Aorta (tissue), 5 donors: ENCODE measurements at regions not wholly inside any gene's neighbourhood (a gene's known extent, or its start where the extent isn't known, plus 50 kb on each side); places are given as distances from the start of the nearest gene placed in this dataset.
"Not testable (repeated sequence)": the region's sequence is repeated elsewhere in the genome, so short reads cannot be mapped to it uniquely, and the experiment has no call there.

Experiments used
- ATAC-seq: fragments of 200-7000 bp; cut with Tn5 transposase; one replicate; pipeline ENCODE4 v1.9.1; 2022; ENCODE audit warnings: moderate library complexity; ENCODE audit not compliant: low FRiP score
- DNase-seq, 2 donors: peaks; one replicate each; pipeline ENCODE4 v3.0.0-alpha.2; 2020
- H3K27ac ChIP-seq, 2 donors: one replicate each; pipeline ENCODE4 v1.5.1; 2013; ENCODE audit warnings: low read length in 2 of 2, mild to moderate bottlenecking in 2 of 2, moderate library complexity in 2 of 2, control low read depth in 1 of 2, inconsistent platforms in 1 of 2, low read depth in 1 of 2
- H3K27me3 ChIP-seq, 2 donors: one replicate each; pipeline ENCODE4 v1.6.1; 2013; ENCODE audit warnings: control low read depth in 1 of 2, low read length in 1 of 2, mild to moderate bottlenecking in 1 of 2, moderate library complexity in 1 of 2; ENCODE audit not compliant: insufficient read depth in 2 of 2, control insufficient read depth in 1 of 2
- H3K36me3 ChIP-seq, 2 donors: one replicate each; pipeline ENCODE4 v1.6.1; 2013; ENCODE audit warnings: control low read depth in 1 of 2, low read length in 1 of 2, mild to moderate bottlenecking in 1 of 2; ENCODE audit not compliant: insufficient read depth in 2 of 2, control insufficient read depth in 1 of 2
- H3K4me1 ChIP-seq, 2 donors: one replicate each; pipeline ENCODE4 v1.6.1; 2013; ENCODE audit warnings: low read length in 2 of 2, control low read depth in 1 of 2, mild to moderate bottlenecking in 1 of 2, moderate library complexity in 1 of 2; ENCODE audit not compliant: insufficient read depth in 2 of 2, control insufficient read depth in 1 of 2
- H3K4me3 ChIP-seq, 2 donors: one replicate each; pipeline ENCODE4 v1.5.1; 2013; ENCODE audit warnings: low read length in 2 of 2, control low read depth in 1 of 2, mild to moderate bottlenecking in 1 of 2
- H3K9me3 ChIP-seq: one replicate; pipeline ENCODE4 v1.6.1; 2013; ENCODE audit warnings: mild to moderate bottlenecking, low read length; ENCODE audit not compliant: control insufficient read depth
- WGBS, 2 donors: extraction: QIAGEN DNeasy Blood & Tissue Kit; methylation state at CpG; one replicate each; pipeline ENCODE4 v1.1.7; 2013; 5-methylcytosine and 5-hydroxymethylcytosine counted together
- intact Hi-C, 2 donors: fragments of 100-400 bp; cut with DNase I; formaldehyde crosslinking; loops; one replicate each; pipeline versions ENCODE4 v1.14.2 to v1.15.0; 2022
- donor health status: healthy with polysubstance abuse.
- donor health status: Bipolar disorder and iron deficiency.
- donor health status: DM: no; HTN: no; CAD: no.
- donor health status: DM: no; HTN: no; CAD: no.
- donor health status: DM: yes; HTN: yes; CAD: no.

- Histone ChIP-seq H3K4me3 (no peak overlapping the region), H3K27me3 (no peaks in the 10 kb centered on the region), H3K4me1 (no peaks in the 10 kb centered on the region), H3K27ac (no peak overlapping the region), H3K36me3 (no peaks in the 10 kb centered on the region), H3K9me3 (peaks cover 2% of the 10 kb centered on the region)
- DNase-seq (no peak), ATAC-seq (no peak)
- WGBS, 2 donors: 93 to 95% methylated on average over 7 of the region's 7 CpGs
- intact Hi-C loops: no loop called here
Measured at GRCh38 chr2:100704156-100704555, 115.8 kb upstream of the NPAS2 start.

GRCh38 chr2:100704711-100705110 lies 115.2 kb upstream of the NPAS2 start:
- Histone ChIP-seq H3K27me3 (no peaks in the 10 kb centered on the region), H3K27ac (no peak overlapping the region), H3K9me3 (peaks cover 2% of the 10 kb centered on the region), H3K4me3 (no peak overlapping the region), H3K36me3 (no peaks in the 10 kb centered on the region), H3K4me1 (no peaks in the 10 kb centered on the region)
- 95 to 97% methylated on average over 8 of the region's 8 CpGs for WGBS, 2 donors
- ATAC-seq (no peak), DNase-seq (no peak)
- intact Hi-C loops: no loop called here

DNA sequence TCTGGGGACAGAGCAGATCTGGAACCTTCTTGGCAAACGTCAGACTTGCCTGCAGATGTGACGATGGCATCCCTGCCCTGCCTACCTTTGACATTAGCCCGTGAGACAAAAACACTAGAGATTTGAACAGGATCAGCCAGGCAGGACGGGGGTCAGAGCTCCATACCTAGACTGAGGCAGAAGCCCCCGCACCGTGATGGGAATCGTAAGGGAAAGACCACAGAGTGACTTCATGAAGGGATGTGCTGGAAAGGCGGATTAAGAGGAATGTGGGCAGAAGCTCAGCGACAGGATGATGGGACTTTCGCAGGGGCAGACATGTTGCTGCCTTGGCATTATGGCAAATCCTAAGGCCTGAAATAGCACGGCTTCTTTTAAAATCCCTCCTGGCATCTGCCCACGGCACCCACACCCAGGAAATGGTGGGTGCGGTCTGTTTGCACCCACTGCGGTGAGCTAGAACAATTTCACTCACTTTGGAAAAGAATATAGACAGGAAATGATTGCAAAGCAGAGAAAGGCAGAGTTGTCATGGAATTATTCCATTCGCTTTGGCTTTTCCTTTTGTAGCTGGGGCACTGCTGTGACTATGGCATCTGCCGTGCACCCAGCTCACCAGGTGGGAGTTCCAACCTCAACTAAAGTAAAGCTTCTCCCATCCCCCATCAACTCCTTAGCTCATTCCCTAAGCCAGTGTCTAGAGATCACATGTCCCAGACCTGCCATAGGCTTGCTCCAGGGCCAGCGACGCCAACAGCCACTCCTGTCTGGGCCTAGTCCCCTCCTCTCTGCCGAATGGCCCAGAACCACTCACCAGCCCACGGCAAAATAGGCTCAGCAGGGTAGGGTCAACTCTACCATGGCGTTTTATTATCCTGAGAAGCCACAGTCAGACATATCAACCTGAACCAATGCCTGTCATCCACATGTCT lies 112.7 kb upstream of the NPAS2 start:
- no peaks in the 10 kb centered on the region for H3K27me3 ChIP-seq
- H3K4me3 ChIP-seq: no peak overlapping the region
- 73 to 76% methylated on average over 21 of the region's 21 CpGs for WGBS, 2 donors
- no peaks in the 10 kb centered on the region for H3K4me1 ChIP-seq
- no peaks in the 10 kb centered on the region for H3K9me3 ChIP-seq
- DNase-seq (no peak), ATAC-seq (no peak)
- no peak overlapping the region for H3K27ac ChIP-seq
- intact Hi-C loops: no loop called here
- no peaks in the 10 kb centered on the region for H3K36me3 ChIP-seq

- H3K4me1 ChIP-seq: no peaks in the 10 kb centered on the region
- no peaks in the 10 kb centered on the region for H3K9me3 ChIP-seq
- H3K27ac ChIP-seq: no peak overlapping the region
- intact Hi-C loops: no loop called here
- no peak for DNase-seq
- 66 to 84% methylated on average over 3 of the region's 3 CpGs for WGBS, 2 donors
- no peak overlapping the region for H3K4me3 ChIP-seq
- no peaks in the 10 kb centered on the region for H3K36me3 ChIP-seq
- ATAC-seq: no peak
- no peaks in the 10 kb centered on the region for H3K27me3 ChIP-seq
Measured at GRCh38 chr2:100708333-100708732, 111.6 kb upstream of the NPAS2 start.

DNA sequence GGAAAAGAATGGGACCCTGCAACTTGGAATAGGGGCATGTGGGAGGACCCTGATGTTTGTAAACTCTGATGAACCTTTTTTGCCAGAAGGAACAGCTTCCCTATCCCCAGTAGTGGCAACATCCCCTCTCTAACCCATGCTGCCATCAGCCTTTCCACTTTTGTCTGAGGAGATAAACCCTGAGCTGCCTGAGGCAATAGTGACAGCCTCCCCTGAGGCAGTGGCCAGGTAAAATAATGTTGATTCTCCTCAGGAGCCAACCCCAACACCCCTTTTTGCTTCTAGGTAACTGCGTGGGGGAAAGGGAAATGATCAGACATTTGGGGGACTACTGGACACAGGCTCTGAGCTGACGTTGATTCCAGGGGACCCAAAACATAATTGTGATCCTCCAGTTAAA lies 106.8 kb upstream of the NPAS2 start:
- whole genome bisulfite sequencing, 2 donors: 45 to 66% methylated on average over 2 of the region's 2 CpGs
- H3K36me3 ChIP-seq: no peaks in the 10 kb centered on the region
- no peak overlapping the region for H3K27ac ChIP-seq
- intact Hi-C loops: no loop called here
- ATAC-seq (no peak), DNase-seq (no peak)
- H3K4me1 ChIP-seq: no peaks in the 10 kb centered on the region
- H3K4me3 ChIP-seq: no peak overlapping the region
- no peaks in the 10 kb centered on the region for H3K27me3 ChIP-seq
- no peaks in the 10 kb centered on the region for H3K9me3 ChIP-seq

DNA sequence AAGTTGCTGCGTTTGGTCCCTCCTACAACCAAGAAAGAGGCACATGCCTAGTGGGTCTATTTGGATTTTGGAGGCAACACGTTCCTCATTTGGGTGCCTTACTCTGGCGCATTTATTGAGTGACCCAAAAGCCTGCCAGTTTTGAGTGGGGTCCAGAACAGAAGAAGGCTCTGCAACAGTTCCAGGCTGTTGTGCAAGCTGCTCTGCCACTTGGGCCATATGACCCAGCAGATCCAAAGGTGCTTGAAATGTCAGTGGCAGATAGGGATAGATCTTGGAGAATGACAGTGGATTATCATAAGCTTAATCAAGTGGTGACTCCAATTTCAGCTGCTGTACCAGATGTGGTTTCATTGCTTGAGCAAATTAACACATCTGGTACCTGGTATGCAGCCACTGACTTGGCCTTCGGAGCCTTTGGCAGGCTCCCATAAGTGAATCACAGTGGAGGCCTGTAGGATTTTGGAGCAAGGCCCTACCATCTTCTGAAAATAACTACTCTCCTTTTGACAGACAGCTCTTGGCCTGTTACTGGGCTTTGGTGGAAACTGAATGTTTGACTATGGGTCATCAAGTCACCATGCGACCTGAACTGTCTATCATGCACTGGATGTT lies 105.4 kb upstream of the NPAS2 start:
- WGBS, 2 donors: 91% methylated on average over 5 of the region's 5 CpGs
- H3K4me3 ChIP-seq, H3K27ac ChIP-seq, H3K9me3 ChIP-seq, H3K4me1 ChIP-seq, intact Hi-C loops, H3K27me3 ChIP-seq, H3K36me3 ChIP-seq, ATAC-seq, DNase-seq: not testable (repeated sequence)

GRCh38 chr2:100715861-100716260 lies 104.1 kb upstream of the NPAS2 start:
- H3K36me3 ChIP-seq, intact Hi-C loops, H3K9me3 ChIP-seq, H3K4me1 ChIP-seq, H3K4me3 ChIP-seq, H3K27ac ChIP-seq, H3K27me3 ChIP-seq, DNase-seq, ATAC-seq: not testable (repeated sequence)
- 93 to 94% methylated on average over 4 of the region's 4 CpGs for WGBS, 2 donors

DNA sequence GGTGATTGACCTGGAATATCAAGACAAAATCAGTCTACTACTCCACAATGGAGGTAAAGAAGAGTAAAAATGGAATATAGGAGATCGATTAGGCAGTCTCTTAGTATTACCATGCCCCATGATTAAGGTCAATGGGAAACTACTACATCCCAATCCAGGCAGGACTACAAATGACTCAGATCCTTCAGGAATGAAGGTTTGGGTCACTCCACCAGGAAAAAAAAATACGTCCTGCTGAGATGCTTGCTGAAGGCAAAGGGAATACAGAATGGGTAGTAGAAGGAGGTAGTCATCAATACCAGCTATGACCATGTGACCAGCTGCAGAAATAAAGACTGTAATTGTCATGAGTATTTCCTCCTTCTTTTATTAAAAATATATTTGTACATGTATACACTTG lies 103.4 kb upstream of the NPAS2 start:
- intact Hi-C loops: no loop called here
- Histone ChIP-seq H3K27me3 (no peaks in the 10 kb centered on the region), H3K4me3 (no peak overlapping the region), H3K9me3 (peaks cover 2% of the 10 kb centered on the region), H3K36me3 (no peaks in the 10 kb centered on the region), H3K4me1 (no peaks in the 10 kb centered on the region), H3K27ac (no peak overlapping the region)
- WGBS, 2 donors: 81 to 85% methylated on average over 2 of the region's 2 CpGs
- no peak for ATAC-seq
- no peak for DNase-seq

GRCh38 chr2:100718065-100718629 lies 101.8 kb upstream of the NPAS2 start:
- Histone ChIP-seq H3K9me3 (peaks cover 2% of the 10 kb centered on the region), H3K27me3 (no peaks in the 10 kb centered on the region), H3K4me1 (no peaks in the 10 kb centered on the region), H3K36me3 (no peaks in the 10 kb centered on the region), H3K27ac (no peak overlapping the region), H3K4me3 (no peak overlapping the region)
- ATAC-seq (no peak), DNase-seq (no peak)
- intact Hi-C loops: no loop called here
- 64 to 71% methylated on average over 3 of the region's 3 CpGs for WGBS, 2 donors
